Lung (tissue), 11 donors: ENCODE measurements at regions not wholly inside any gene's neighbourhood (a gene's known extent, or its start where the extent isn't known, plus 50 kb on each side); places are given as distances from the start of the nearest gene placed in this dataset.
"Not testable (repeated sequence)": the region's sequence is repeated elsewhere in the genome, so short reads cannot be mapped to it uniquely, and the experiment has no call there.

Source experiments
- ATAC-seq: fragments of 200-7000 bp; cut with Tn5 transposase; one replicate; pipeline ENCODE4 v1.9.1; 2020; ENCODE audit warnings: moderate number of reproducible peaks; ENCODE audit not compliant: insufficient read depth, low FRiP score
- DNase-seq, 3 donors: peaks; one replicate each; pipeline ENCODE4 v3.0.0-alpha.2; 2013 to 2017
- H3K27ac ChIP-seq, 2 donors: one replicate each; pipeline ENCODE4 v1.5.1; 2013; ENCODE audit warnings: mild to moderate bottlenecking in 2 of 2, moderate library complexity in 2 of 2, control low read depth in 1 of 2, inconsistent platforms in 1 of 2, low read depth in 1 of 2, low read length in 1 of 2
- H3K27me3 ChIP-seq, 3 donors: one replicate each; pipeline ENCODE4 v1.5.1; 2013; ENCODE audit warnings: low read length in 2 of 3; ENCODE audit not compliant: control insufficient read depth in 3 of 3, insufficient read depth in 3 of 3
- H3K36me3 ChIP-seq, 4 donors: one replicate each; pipeline ENCODE4 v1.5.1; 2013; ENCODE audit warnings: low read length in 4 of 4, mild to moderate bottlenecking in 1 of 4, moderate library complexity in 1 of 4; ENCODE audit not compliant: control insufficient read depth in 4 of 4, insufficient read depth in 4 of 4
- H3K4me1 ChIP-seq, 5 donors: one replicate each; pipeline ENCODE4 v1.5.1; 2013; ENCODE audit warnings: low read length in 5 of 5, mild to moderate bottlenecking in 2 of 5, moderate library complexity in 1 of 5; ENCODE audit not compliant: control insufficient read depth in 5 of 5, insufficient read depth in 5 of 5
- H3K4me3 ChIP-seq: one replicate; pipeline ENCODE4 v1.5.1; 2013; ENCODE audit warnings: mild to moderate bottlenecking, control low read depth, moderate library complexity
- H3K9ac ChIP-seq, 2 donors: one replicate each; pipeline ENCODE4 v1.5.1; 2013; ENCODE audit warnings: low read length in 2 of 2, control low read depth in 1 of 2; ENCODE audit not compliant: insufficient read depth in 1 of 2
- H3K9me3 ChIP-seq, 4 donors: one replicate each; pipeline ENCODE4 v1.5.1; 2013; ENCODE audit warnings: low read length in 3 of 4, mild to moderate bottlenecking in 1 of 4, moderate library complexity in 1 of 4; ENCODE audit not compliant: control insufficient read depth in 4 of 4, insufficient read depth in 3 of 4
- CTCF ChIP-seq: IDR thresholded peaks from 2 replicates; pipeline ENCODE4 v1.5.1; 2012; ENCODE audit warnings: mild to moderate bottlenecking; ENCODE audit errors: control extremely low read depth, extremely low read depth
- WGBS, 2 donors: extraction: QIAGEN DNeasy Blood & Tissue Kit; methylation state at CpG; one replicate each; pipeline ENCODE4 v1.1.7; 2013; 5-methylcytosine and 5-hydroxymethylcytosine counted together
- donor health status: control.
- donor health status: control.
- donor health status: Bipolar disorder and iron deficiency.
- donor health status: healthy.
- donor health status: DM: yes; HTN: yes; CAD: no.

- Histone ChIP-seq H3K4me3 (no peak overlapping the region), H3K36me3 (no peaks in the 10 kb centered on the region), H3K27ac (no peak overlapping the region), H3K4me1 (no peaks in the 10 kb centered on the region), H3K9ac (no peak overlapping the region), H3K27me3 (no peaks in the 10 kb centered on the region), H3K9me3 (no peaks in the 10 kb centered on the region)
- ATAC-seq (no peak), DNase-seq (no peak)
- no peak for TF ChIP-seq CTCF
Measured at GRCh38 chr2:153645599-153645998, 167.0 kb upstream of the RPRM start.

GRCh38 chr2:153657651-153658050, 179.1 kb upstream of the RPRM start:
- no peak overlapping the region for H3K9ac ChIP-seq
- ATAC-seq (no peak), DNase-seq (no peak)
- no peak for TF ChIP-seq CTCF
- no peak overlapping the region for H3K27ac ChIP-seq
- no peaks in the 10 kb centered on the region for H3K9me3 ChIP-seq
- no peaks in the 10 kb centered on the region for H3K27me3 ChIP-seq
- no peak overlapping the region for H3K4me3 ChIP-seq
- WGBS, 2 donors: 94% methylated on average over 1 of the region's 1 CpG
- H3K4me1 ChIP-seq: no peaks in the 10 kb centered on the region
- H3K36me3 ChIP-seq: no peaks in the 10 kb centered on the region

DNA sequence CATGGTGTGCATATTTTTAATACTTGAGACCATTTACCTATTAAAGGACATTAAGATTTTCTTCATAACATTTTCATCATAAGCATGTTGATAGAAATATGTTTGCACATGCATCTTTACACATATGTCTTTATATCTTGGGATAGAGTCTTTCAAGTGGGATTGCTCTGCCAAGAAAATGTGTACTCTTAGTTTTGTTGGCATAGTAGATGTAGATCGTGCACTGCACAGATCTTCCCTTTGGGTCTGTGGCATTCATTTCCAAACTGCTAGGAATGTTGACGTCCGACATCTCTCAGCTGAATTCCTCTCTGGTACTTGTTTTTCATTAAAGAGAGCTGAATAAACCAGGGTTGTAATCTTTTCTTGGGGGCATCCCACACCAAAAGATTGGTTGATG, 183.2 kb upstream of the RPRM start:
- ATAC-seq (no peak), DNase-seq (no peak)
- TF ChIP-seq CTCF: no peak
- peaks cover 0 to 2% (median 0%) of the 10 kb centered on the region in 4 donors for H3K9me3 ChIP-seq
- H3K27me3 ChIP-seq: no peaks in the 10 kb centered on the region
- H3K4me3 ChIP-seq: no peak overlapping the region
- no peaks in the 10 kb centered on the region for H3K4me1 ChIP-seq
- H3K36me3 ChIP-seq: no peaks in the 10 kb centered on the region
- WGBS, 2 donors: 82 to 87% methylated on average over 3 of the region's 3 CpGs
- H3K27ac ChIP-seq: no peak overlapping the region
- H3K9ac ChIP-seq: no peak overlapping the region

- TF ChIP-seq CTCF: no peak
- no peak for ATAC-seq
- 57 to 68% methylated on average over 2 of the region's 2 CpGs for WGBS, 2 donors
Measured at GRCh38 chr2:153663371-153663770, 184.8 kb upstream of the RPRM start.

GRCh38 chr2:153664009-153664408, 185.4 kb upstream of the RPRM start:
- not testable (repeated sequence) for H3K4me1 ChIP-seq, H3K4me3 ChIP-seq, H3K9me3 ChIP-seq, H3K36me3 ChIP-seq, H3K27ac ChIP-seq, ATAC-seq, H3K9ac ChIP-seq, H3K27me3 ChIP-seq, DNase-seq
- WGBS, 2 donors: 83 to 84% methylated on average over 5 of the region's 5 CpGs

More at GRCh38 chr2:153663371-153663770, 184.8 kb upstream of the RPRM start:
- H3K27me3 ChIP-seq: no peaks in the 10 kb centered on the region
- H3K4me3 ChIP-seq: no peak overlapping the region
- H3K36me3 ChIP-seq: no peaks in the 10 kb centered on the region
- peaks cover 0 to 2% (median 0%) of the 10 kb centered on the region in 4 donors for H3K9me3 ChIP-seq
- no peaks in the 10 kb centered on the region for H3K4me1 ChIP-seq
- no peak for DNase-seq
- H3K27ac ChIP-seq: no peak overlapping the region
- H3K9ac ChIP-seq: no peak overlapping the region
